GM12878 (cell line): ENCODE measurements at regions not wholly inside any gene's neighbourhood (a gene's known extent, or its start where the extent isn't known, plus 50 kb on each side); places are given as distances from the start of the nearest gene placed in this dataset.
A peak's percentile ranks its signal among the peaks of the same experiment; 100 is the strongest.

ENCODE experiments used
- ATAC-seq: fragments of 200-7000 bp; cut with Tn5 transposase; 3 replicates; pipeline ENCODE4 v1.9.1; 2020; ENCODE audit warnings: mild to moderate bottlenecking, moderate library complexity
- BruUV-seq: library from RNA; stranded (reverse); fragments of 400-500 nt; replicated peaks from 2 replicates; lab custom pipeline; 2021; lab: Mats Ljungman, UMichigan
- CTCF ChIA-PET: fragments of 300-600 bp; sonication (Branson Sonifier 250); formaldehyde crosslinking; extraction: SDS; loops from one replicate; lab custom pipeline; 2021; ENCODE audit warnings: inconsistent platforms; lab: Yijun Ruan, JAX
- POLR2A ChIA-PET: fragments of 350-600 bp; formaldehyde crosslinking; extraction: SDS; loops from one replicate; lab custom pipeline; 2021; ENCODE audit warnings: inconsistent platforms; lab: Charles Lee
- RAD21 ChIA-PET: fragments of 300-600 bp; sonication (Branson Sonifier 250); formaldehyde crosslinking; loops from one replicate; lab custom pipeline; 2023; ENCODE audit warnings: antibody characterized with exemption; ENCODE audit not compliant: unreplicated experiment; lab: Charles Lee
- SMC1A ChIA-PET: fragments of 300-600 bp; sonication (Branson Sonifier 250); formaldehyde crosslinking; loops from one replicate; lab custom pipeline; 2023; ENCODE audit not compliant: unreplicated experiment, uncharacterized antibody; lab: Charles Lee
- DNase-seq: peaks from one replicate; pipeline ENCODE4 v3.0.0-alpha.2; 2011; ENCODE audit warnings: low read depth, low spot score
- FAIRE-seq: peaks from 3 replicates; lab custom pipeline; 2011; peaks lifted over from hg19 to GRCh38; lab: Jason Lieb, UNC
- H2AFZ ChIP-seq: 2 replicates; pipeline ENCODE4 v1.6.0; 2011; ENCODE audit warnings: low read depth, low read length, control low read depth; ENCODE audit not compliant: control insufficient read depth
- H3K27ac ChIP-seq: 2 replicates; pipeline ENCODE4 v1.5.1; 2011; ENCODE audit warnings: control low read depth; ENCODE audit not compliant: control insufficient read depth, insufficient read depth
- H3K27me3 ChIP-seq, 2 experiments: replicated peaks in 1 of 2; 2 replicates each; pipeline versions ENCODE4 v1.6.0 to v1.6.1; 2011; ENCODE audit warnings: low read length in 1 of 2; ENCODE audit not compliant: control insufficient read depth in 2 of 2, insufficient read depth in 2 of 2
- H3K36me3 ChIP-seq, 2 experiments: 2 replicates each; pipeline ENCODE4 v1.5.1; 2011; ENCODE audit warnings: low read length in 1 of 2; ENCODE audit not compliant: control insufficient read depth in 2 of 2, insufficient read depth in 2 of 2
- H3K4me1 ChIP-seq: 2 replicates; pipeline ENCODE4 v1.6.1; 2011; ENCODE audit warnings: mild to moderate bottlenecking, low read length, moderate library complexity, mixed read lengths; ENCODE audit not compliant: control insufficient read depth, insufficient read depth
- H3K4me2 ChIP-seq: 2 replicates; pipeline ENCODE4 v1.6.0; 2011; ENCODE audit warnings: control low read depth; ENCODE audit not compliant: control insufficient read depth, insufficient read depth
- H3K4me3 ChIP-seq: fragments of 200-600 bp; sonication (generic); 2 replicates; pipeline ENCODE4 v1.5.1; 2016
- H3K79me2 ChIP-seq: 2 replicates; pipeline ENCODE4 v1.6.0; 2011; ENCODE audit warnings: low read length; ENCODE audit not compliant: control insufficient read depth, insufficient read depth
- H3K9ac ChIP-seq: 2 replicates; pipeline ENCODE4 v1.8.0; 2011; ENCODE audit warnings: low read length, control low read depth, mixed read lengths; ENCODE audit not compliant: control insufficient read depth, insufficient read depth
- H3K9me3 ChIP-seq: replicated peaks from 3 replicates; pipeline ENCODE4 v1.5.1; 2011; ENCODE audit warnings: mild to moderate bottlenecking, low read length; ENCODE audit not compliant: control insufficient read depth, insufficient read depth
- H4K20me1 ChIP-seq: 2 replicates; pipeline ENCODE4 v1.6.0; 2011; ENCODE audit not compliant: control insufficient read depth, insufficient read depth
- BACH1 ChIP-seq: fragments of 450-650 bp; IDR thresholded peaks from 2 replicates; pipeline ENCODE4 v1.6.1; 2017; ENCODE audit warnings: mild to moderate bottlenecking, borderline replicate concordance
- BHLHE40 ChIP-seq, 2 experiments: fragments of 450-650 bp in 1 of 2; IDR thresholded peaks; 2 replicates each; pipeline ENCODE4 v1.6.1; 2011 to 2017; ENCODE audit warnings: low read depth in 2 of 2, borderline replicate concordance in 1 of 2, improper control_type of control experiment in 1 of 2, low read length in 1 of 2, mild to moderate bottlenecking in 1 of 2
- CBX3 ChIP-seq: fragments of 200-600 bp; sonication (generic); IDR thresholded peaks from 2 replicates; pipeline ENCODE4 v1.6.1; 2016; ENCODE audit warnings: low read depth, borderline replicate concordance
- CHD2 ChIP-seq: IDR thresholded peaks from 2 replicates; pipeline ENCODE4 v1.6.1; 2011; ENCODE audit warnings: low read depth, low read length, improper control_type of control experiment, borderline replicate concordance
- FOXM1 ChIP-seq: IDR thresholded peaks from 2 replicates; pipeline ENCODE4 v1.6.1; 2012; ENCODE audit warnings: low read depth, mild to moderate bottlenecking, inconsistent platforms, low read length, moderate library complexity
- KLF5 ChIP-seq: fragments of 450-650 bp; IDR thresholded peaks from 2 replicates; pipeline ENCODE4 v1.6.1; 2014; ENCODE audit warnings: mild to moderate bottlenecking; ENCODE audit not compliant: partially characterized antibody
- NBN ChIP-seq: fragments of 450-650 bp; IDR thresholded peaks from 2 replicates; pipeline ENCODE4 v1.6.1; 2016
- NFYA ChIP-seq: IDR thresholded peaks from 2 replicates; pipeline ENCODE4 v1.6.1; 2011; ENCODE audit warnings: low read depth, mild to moderate bottlenecking, low read length, improper control_type of control experiment, borderline replicate concordance
- POLR2A ChIP-seq: IDR thresholded peaks from 2 replicates; pipeline ENCODE4 v1.6.1; 2011; ENCODE audit warnings: low read depth, mild to moderate bottlenecking, low read length
- RB1 ChIP-seq: fragments of 450-650 bp; formaldehyde crosslinking; IDR thresholded peaks from 2 replicates; pipeline ENCODE4 v1.6.1; 2017; ENCODE audit warnings: mild to moderate bottlenecking, borderline replicate concordance
- TARDBP ChIP-seq: IDR thresholded peaks from 2 replicates; pipeline ENCODE4 v1.6.1; 2016; ENCODE audit warnings: borderline replicate concordance
- USF2 ChIP-seq: IDR thresholded peaks from 2 replicates; pipeline ENCODE4 v1.6.1; 2011; ENCODE audit warnings: low read depth, low read length, improper control_type of control experiment, borderline replicate concordance
- WRNIP1 ChIP-seq: IDR thresholded peaks from 2 replicates; pipeline ENCODE4 v1.6.1; 2011; ENCODE audit warnings: low read depth, low read length, improper control_type of control experiment, borderline replicate concordance
- WGBS: methylation state at CpG from one replicate; pipeline ENCODE4 v1.1.6; 2016; ENCODE audit warnings: low lambda C conversion rate; ENCODE audit not compliant: insufficient replicate concordance, insufficient coverage; ENCODE audit errors: missing lambda C conversion rate; 5-methylcytosine and 5-hydroxymethylcytosine counted together
- in situ Hi-C: fragments of 300-500 bp; cut with MboI; formaldehyde crosslinking; loops from 9 replicates; pipeline ENCODE4 v1.14.3; 2018; ENCODE audit warnings: mixed read lengths
- intact Hi-C: fragments of 100-400 bp; cut with micrococcal nuclease; formaldehyde crosslinking; loops from one replicate; pipeline ENCODE4 v1.14.2; 2022; ENCODE audit not compliant: unreplicated experiment
- TF ChIP-seq, protein P1 (sequence below): IDR thresholded peaks from 2 replicates; pipeline ENCODE4 v1.6.1; 2012; ENCODE audit warnings: low read length, inconsistent platforms

DNA sequence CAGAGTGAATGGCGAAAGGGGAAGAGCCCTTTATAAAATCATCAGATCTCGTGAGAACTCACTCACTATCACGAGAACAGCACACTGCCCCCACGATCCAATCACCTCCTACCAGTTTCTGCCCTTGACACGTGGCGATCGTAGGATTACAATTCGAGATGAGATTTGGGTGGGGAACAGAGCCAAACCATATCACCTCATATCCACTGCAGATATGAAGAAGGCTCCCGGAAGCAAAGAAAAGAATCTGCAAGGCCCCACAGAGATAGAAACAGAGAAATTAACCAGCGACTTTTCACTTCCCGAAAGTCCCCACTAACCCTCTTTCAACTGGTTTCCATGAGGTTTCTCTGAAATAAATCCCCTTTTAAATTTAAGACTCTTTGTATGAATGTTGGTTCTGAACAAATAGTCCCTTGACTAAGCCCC lies 86.2 kb upstream of the IRF2BP2 start (continued):
- TF ChIP-seq, protein P1, sequence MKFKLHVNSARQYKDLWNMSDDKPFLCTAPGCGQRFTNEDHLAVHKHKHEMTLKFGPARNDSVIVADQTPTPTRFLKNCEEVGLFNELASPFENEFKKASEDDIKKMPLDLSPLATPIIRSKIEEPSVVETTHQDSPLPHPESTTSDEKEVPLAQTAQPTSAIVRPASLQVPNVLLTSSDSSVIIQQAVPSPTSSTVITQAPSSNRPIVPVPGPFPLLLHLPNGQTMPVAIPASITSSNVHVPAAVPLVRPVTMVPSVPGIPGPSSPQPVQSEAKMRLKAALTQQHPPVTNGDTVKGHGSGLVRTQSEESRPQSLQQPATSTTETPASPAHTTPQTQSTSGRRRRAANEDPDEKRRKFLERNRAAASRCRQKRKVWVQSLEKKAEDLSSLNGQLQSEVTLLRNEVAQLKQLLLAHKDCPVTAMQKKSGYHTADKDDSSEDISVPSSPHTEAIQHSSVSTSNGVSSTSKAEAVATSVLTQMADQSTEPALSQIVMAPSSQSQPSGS, result peak; percentile 81

DNA sequence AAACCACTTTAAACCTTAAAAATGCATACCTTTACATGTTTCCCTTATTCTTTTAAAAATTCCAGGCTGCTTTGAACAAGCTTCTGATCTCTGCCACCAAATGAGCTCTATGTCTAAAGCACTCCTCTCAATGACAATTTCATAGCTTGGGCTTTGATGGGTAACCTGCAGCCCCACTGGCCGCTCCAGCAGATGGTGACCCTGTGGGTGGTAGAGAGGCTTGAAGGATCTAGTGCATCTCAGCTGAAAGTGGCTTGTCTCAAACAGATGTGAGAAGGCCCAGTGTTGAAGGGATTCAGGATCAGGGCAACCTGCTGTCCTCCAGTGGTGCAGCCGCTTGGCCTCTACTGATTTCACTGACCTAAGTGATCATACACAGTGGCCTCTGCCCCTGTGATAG lies 84.7 kb upstream of the IRF2BP2 start:
- BruUV-seq, result no TSS peak
- Histone ChIP-seq H3K4me1 (peaks cover 22% of the 10 kb centered on the region), H3K9me3 (peaks cover 17% of the 10 kb centered on the region; the same call in 2 of the 3 replicates), H3K79me2 (no peaks in the 10 kb centered on the region), H3K27me3 (no peaks in the 10 kb centered on the region), H4K20me1 (no peaks in the 10 kb centered on the region), H2AFZ (no peak overlapping the region), H3K27ac (no peak overlapping the region), H3K9ac (no peak overlapping the region), H3K36me3 (no peaks in the 10 kb centered on the region), H3K4me2 (no peak overlapping the region), H3K4me3 (no peak overlapping the region)
- FAIRE-seq (no peak), DNase-seq (no peak), ATAC-seq (no peak)
- in situ Hi-C loops (no loop called here), intact Hi-C loops (no loop called here)
- RAD21 ChIA-PET, result interaction anchor here (0.6 to 4.7 kb wide), 3 partner anchors 29 to 111 kb away, joined by 3 to 38 read pairs (median 5); no protein-coding TSS in a partner anchor
- CTCF ChIA-PET, result interaction anchor here (0.6 to 1.5 kb wide), 4 partner anchors 23 to 98 kb away, joined by 3 to 4 read pairs (median 4); no protein-coding TSS in a partner anchor
- POLR2A ChIA-PET, result interaction anchor here (0.6 to 1.4 kb wide), 5 partner anchors 30 to 322 kb away, joined by 3 to 5 read pairs (median 3); no protein-coding TSS in a partner anchor
- SMC1A ChIA-PET, result interaction anchor here (0.9 to 4.9 kb wide), 10 partner anchors 16 to 93 kb away, joined by 3 to 29 read pairs (median 4); partner anchors contain the start of gene IRF2BP2
- 63% methylated on average over 2 of the region's 2 CpGs for WGBS
- TF ChIP-seq NBN (no peak), FOXM1 (no peak), CHD2 (no peak), POLR2A (no peak), WRNIP1 (no peak), NFYA (no peak), TARDBP (no peak), KLF5 (no peak), BHLHE40 (IDR thresholded peaks at IDR 0.05; ENCODE audit: borderline replicate concordance in 1 of 2, low read depth in 2 of 2, low read length in 1 of 2) (no peak), USF2 (no peak), RB1 (no peak), CBX3 (no peak), BACH1 (no peak)
